ENCODE measurements at regions not wholly inside any gene's neighbourhood (a gene's known extent, or its start where the extent isn't known, plus 50 kb on each side); places are given as distances from the start of the nearest gene placed in this dataset.

GRCh38 chrX:9341291-9342201 is 123.3 kb upstream of the TBL1X start:
- Histone ChIP-seq H4K20me1 (replicated peaks in 1 of 2; ENCODE audit: control insufficient read depth in 1 of 2, insufficient read depth in 2 of 2, low read length in 2 of 2) (no peaks in the 10 kb centered on the region), H2AFZ (ENCODE audit: low read length) (no peak overlapping the region), H3K4ac (replicated peaks; ENCODE audit: insufficient read length, low read depth, low read length) (no peak overlapping the region), H3K9ac (replicated peaks in 1 of 4; ENCODE audit: extremely low read depth in 1 of 4, low read depth in 3 of 4, low read length in 3 of 4) (no peak overlapping the region), H2BK5ac (ENCODE audit: low read depth, low read length) (no peak overlapping the region), H3K4me1 (replicated peaks in 1 of 4; ENCODE audit: control insufficient read depth in 3 of 4, insufficient read depth in 4 of 4, low read length in 3 of 4) (peaks cover 0 to 9% (median 2%) of the 10 kb centered on the region in 4 experiments; a peak in 4 of 7 replicates), H3K56ac (replicated peaks; ENCODE audit: insufficient read length, low read depth, low read length) (no peak overlapping the region), H4K91ac (replicated peaks; ENCODE audit: insufficient read length, low read length) (no peak overlapping the region), H3K79me2 (ENCODE audit: control insufficient read depth in 1 of 2, insufficient read depth in 2 of 2, low read length in 2 of 2) (no peaks in the 10 kb centered on the region), H2BK15ac (ENCODE audit: low read length) (no peak overlapping the region), H3K4me3 (ENCODE audit: extremely low read depth in 1 of 4, insufficient read depth in 2 of 4, low read depth in 3 of 4, low read length in 4 of 4) (no peak overlapping the region), H3K18ac (ENCODE audit: extremely low read depth, low read length) (no peak overlapping the region; the same call in 1 of the 2 replicates), H2AK5ac (ENCODE audit: low read depth, low read length) (no peak overlapping the region), H3K23ac (ENCODE audit: insufficient read length) (no peak overlapping the region), H3K4me2 (ENCODE audit: insufficient read depth in 1 of 2, low read depth in 2 of 2, low read length in 2 of 2) (no peak overlapping the region; a peak in 1 of 4 replicates), H3K36me3 (ENCODE audit: control insufficient read depth in 2 of 4, insufficient read depth in 4 of 4, low read length in 3 of 4) (no peaks in the 10 kb centered on the region), H3K9me3 (ENCODE audit: insufficient read depth in 2 of 2, low read depth in 1 of 2, low read length in 1 of 2) (no peaks in the 10 kb centered on the region), H4K8ac (ENCODE audit: extremely low read depth, insufficient read depth, low read length) (no peak overlapping the region), H2BK120ac (replicated peaks; ENCODE audit: low read depth, low read length) (peak overlapping the region; percentile 14), H3K14ac (ENCODE audit: insufficient read length) (no peak overlapping the region), H3K79me1 (ENCODE audit: low read depth, low read length) (no peaks in the 10 kb centered on the region), H3K27ac (ENCODE audit: low read depth, low read length) (no peak overlapping the region), H2BK20ac (ENCODE audit: low read length) (no peak overlapping the region), H3K27me3 (replicated peaks in 1 of 4; ENCODE audit: control insufficient read depth in 3 of 4, extremely low read depth in 1 of 4, insufficient read depth in 3 of 4, low read length in 3 of 4) (no peaks in the 10 kb centered on the region), H2BK12ac (ENCODE audit: low read depth, low read length) (no peak overlapping the region), H4K5ac (ENCODE audit: insufficient read length, low read depth, low read length) (no peak overlapping the region), H3K23me2 (ENCODE audit: low read depth, low read length) (peaks cover 2% of the 10 kb centered on the region; the same call in 1 of the 2 replicates)
- WGBS, 2 experiments (ENCODE audit: extremely low coverage in 1 of 2, insufficient coverage in 1 of 2, insufficient read length in 1 of 2, insufficient replicate concordance in 2 of 2, low coverage in 1 of 2, low lambda C conversion rate in 2 of 2, missing lambda C conversion rate in 1 of 2) = 61% methylated on average over 10 of the region's 15 CpGs; no CpG with 5 or more reads in 1 of the 2 experiments
- DNase-seq (ENCODE audit: low read depth in 1 of 2, low spot score in 2 of 2) (no peak), FAIRE-seq (no peak)
- ChIA-PET POLR2A (ENCODE audit: partially characterized antibody) (interaction anchor here (0.6 kb wide), 1 partner anchor 119 kb away, joined by 3 read pairs; no protein-coding TSS in a partner anchor), CTCF (ENCODE audit: partially characterized antibody) (interaction anchor here (0.5 to 1.2 kb wide), 2 partner anchors 8 to 10 kb away, joined by 3 read pairs; no protein-coding TSS in a partner anchor)
- TF ChIP-seq JUN (IDR thresholded peaks at IDR 0.05; ENCODE audit: low read depth, low read length) (no peak), POLR2A (IDR thresholded peaks at IDR 0.05; ENCODE audit: control extremely low read depth in 1 of 2, low read depth in 2 of 2, low read length in 2 of 2) (no peak), SUZ12 (IDR thresholded peaks at IDR 0.05; ENCODE audit: low read length) (no peak), CHD1 (IDR thresholded peaks at IDR 0.05; ENCODE audit: low read depth, low read length) (no peak), SIN3A (conservative IDR thresholded peaks at IDR 0.05 in 1 of 2, IDR thresholded peaks at IDR 0.05 in 1 of 2; ENCODE audit: low read depth in 1 of 2, low read length in 2 of 2) (no peak), TBP (IDR thresholded peaks at IDR 0.05; ENCODE audit: low read depth, low read length) (no peak), NANOG (IDR thresholded peaks at IDR 0.05; ENCODE audit: insufficient read depth, low read depth, low read length, poor library complexity, severe bottlenecking) (no peak), RBBP5 (IDR thresholded peaks at IDR 0.05; ENCODE audit: borderline replicate concordance, low read depth, low read length) (no peak), HDAC6 (IDR thresholded peaks at IDR 0.05; ENCODE audit: low read depth, low read length) (no peak), TAF1 (IDR thresholded peaks at IDR 0.05; ENCODE audit: low read depth, low read length) (no peak), ATF3 (IDR thresholded peaks at IDR 0.05; ENCODE audit: insufficient read depth, low read depth, low read length) (no peak)
